ENCODE measurements at regions not wholly inside any gene's neighbourhood (a gene's known extent, or its start where the extent isn't known, plus 50 kb on each side); places are given as distances from the start of the nearest gene placed in this dataset.

DNA sequence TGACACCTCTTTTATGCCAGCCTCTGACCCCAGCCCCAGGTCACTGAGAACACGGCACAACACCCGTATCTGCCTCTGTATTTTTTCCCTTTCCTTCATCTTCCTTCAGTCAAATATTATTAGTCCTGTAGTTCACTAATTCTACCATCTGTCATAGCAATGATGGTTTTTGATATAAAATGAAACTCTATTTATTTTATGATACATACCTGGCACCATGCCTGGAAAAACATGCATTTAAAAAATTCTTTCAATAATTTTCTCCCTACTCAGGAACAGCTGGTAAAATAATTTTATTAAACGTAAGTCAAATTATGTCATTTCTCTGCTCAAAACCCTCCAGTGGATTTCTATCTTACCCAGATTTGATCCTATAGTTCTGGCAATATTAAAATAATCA lies 224.7 kb downstream of the CDH7 start:
- H3K4me2 ChIP-seq = no peak overlapping the region
- no peak for ATAC-seq
- ChIA-PET CTCF (interaction anchor here (1.1 kb wide), 1 partner anchor 15 kb away, joined by 3 read pairs; no protein-coding TSS in a partner anchor), POLR2A (no interaction called here)
- no peak for DNase-seq (ENCODE audit: low read depth in 1 of 2, low spot score in 1 of 2)
- no peak for FAIRE-seq
- no peak overlapping the region for H3K27ac ChIP-seq
- TF ChIP-seq SMC3 (IDR thresholded peaks at IDR 0.05) (no peak), CBX8 (IDR thresholded peaks at IDR 0.05) (no peak), KDM5A (IDR thresholded peaks at IDR 0.05) (no peak)
- H3K4me3 ChIP-seq = no peak overlapping the region
- no peaks in the 10 kb centered on the region for H3K9me3 ChIP-seq
- WGBS (ENCODE audit: missing lambda C conversion rate) = 30% methylated on average over 3 of the region's 3 CpGs
- H3K4me1 ChIP-seq = no peaks in the 10 kb centered on the region

DNA sequence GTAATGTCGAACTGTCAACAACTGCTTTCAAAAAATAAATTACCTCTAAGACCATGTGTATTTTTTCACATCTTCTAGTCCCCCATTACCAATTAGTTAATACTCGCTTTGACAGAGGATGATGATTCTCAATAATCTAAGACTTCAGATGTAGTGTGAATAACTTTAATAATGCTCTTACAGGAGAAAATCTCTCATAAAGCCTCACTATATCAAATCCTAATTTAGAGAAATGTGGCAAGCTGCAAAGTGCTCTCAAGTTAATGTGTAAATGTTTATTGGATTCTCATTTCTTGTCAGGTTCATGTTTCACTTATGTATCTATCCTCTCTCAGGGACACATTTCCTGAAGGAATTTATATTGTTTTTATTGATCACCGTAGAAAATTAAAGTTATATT lies 223.9 kb downstream of the CDH7 start:
- CTCF ChIA-PET = interaction anchor here (1.1 kb wide), 1 partner anchor 16 kb away, joined by 3 read pairs; no protein-coding TSS in a partner anchor
- 43% methylated on average over 3 of the region's 3 CpGs for WGBS (ENCODE audit: missing lambda C conversion rate)
- no peak for ATAC-seq

DNA sequence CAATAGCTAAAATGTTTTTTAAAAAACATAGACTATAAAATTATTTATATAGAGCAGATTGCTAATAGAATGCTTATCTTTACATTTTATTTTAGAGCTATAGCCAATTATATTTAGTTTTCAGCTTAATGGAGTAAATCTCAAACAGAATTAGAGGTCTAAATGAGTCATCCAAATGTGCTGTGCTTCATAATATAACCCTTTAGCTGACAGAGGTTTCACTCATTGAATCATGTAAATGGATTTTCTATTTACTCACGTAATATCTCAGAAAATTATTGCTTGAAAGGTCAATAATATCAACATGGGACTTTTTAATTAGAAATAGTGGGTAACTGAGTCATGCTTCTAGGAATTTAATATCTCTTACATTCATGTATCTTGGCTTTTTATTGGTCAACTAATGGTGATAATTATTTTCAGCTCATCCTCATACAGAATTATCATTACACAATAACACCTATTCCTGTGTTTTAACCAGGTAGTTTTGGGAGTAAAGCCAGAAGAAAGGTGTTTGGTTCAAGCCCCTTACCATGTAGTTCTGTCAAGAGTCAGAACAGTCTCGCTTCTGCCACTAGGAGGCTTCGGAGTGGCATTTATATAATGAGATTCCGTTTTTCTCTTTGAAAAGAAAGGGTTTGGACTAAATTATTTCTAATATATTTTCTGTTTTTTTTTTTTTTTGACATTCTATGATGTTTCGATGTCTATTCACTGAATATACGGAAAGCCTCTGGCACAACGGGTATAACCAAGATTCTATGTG lies 217.6 kb downstream of the CDH7 start:
- ChIA-PET CTCF (interaction anchor here (0.8 to 0.9 kb wide), 2 partner anchors 12 to 525 kb away, joined by 3 to 4 read pairs; no protein-coding TSS in a partner anchor), POLR2A (no interaction called here)
- Histone ChIP-seq H3K4me3 (no peak overlapping the region), H3K4me1 (no peaks in the 10 kb centered on the region), H3K9me3 (no peaks in the 10 kb centered on the region), H3K4me2 (no peak overlapping the region), H3K27ac (no peak overlapping the region)
- FAIRE-seq (no peak), DNase-seq (ENCODE audit: low read depth in 1 of 2, low spot score in 1 of 2) (peak in 1 of 2 experiments; percentile 0), ATAC-seq (no peak)
- 25% methylated on average over 7 of the region's 7 CpGs for WGBS (ENCODE audit: missing lambda C conversion rate)
- TF ChIP-seq RFX5 (IDR thresholded peaks at IDR 0.05) (no peak), CEBPB (IDR thresholded peaks at IDR 0.05) (no peak), ZFP36 (IDR thresholded peaks at IDR 0.05; ENCODE audit: borderline replicate concordance, partially characterized antibody) (no peak), FOSB (CRISPR knock-in tag; IDR thresholded peaks at IDR 0.05) (no peak), FOSL2 (IDR thresholded peaks at IDR 0.05) (no peak), FOSL2 (CRISPR knock-in tag; IDR thresholded peaks at IDR 0.05) (no peak), PHF8 (IDR thresholded peaks at IDR 0.05; ENCODE audit: borderline replicate concordance, low read depth) (no peak)
- TF ChIP-seq, protein P1, sequence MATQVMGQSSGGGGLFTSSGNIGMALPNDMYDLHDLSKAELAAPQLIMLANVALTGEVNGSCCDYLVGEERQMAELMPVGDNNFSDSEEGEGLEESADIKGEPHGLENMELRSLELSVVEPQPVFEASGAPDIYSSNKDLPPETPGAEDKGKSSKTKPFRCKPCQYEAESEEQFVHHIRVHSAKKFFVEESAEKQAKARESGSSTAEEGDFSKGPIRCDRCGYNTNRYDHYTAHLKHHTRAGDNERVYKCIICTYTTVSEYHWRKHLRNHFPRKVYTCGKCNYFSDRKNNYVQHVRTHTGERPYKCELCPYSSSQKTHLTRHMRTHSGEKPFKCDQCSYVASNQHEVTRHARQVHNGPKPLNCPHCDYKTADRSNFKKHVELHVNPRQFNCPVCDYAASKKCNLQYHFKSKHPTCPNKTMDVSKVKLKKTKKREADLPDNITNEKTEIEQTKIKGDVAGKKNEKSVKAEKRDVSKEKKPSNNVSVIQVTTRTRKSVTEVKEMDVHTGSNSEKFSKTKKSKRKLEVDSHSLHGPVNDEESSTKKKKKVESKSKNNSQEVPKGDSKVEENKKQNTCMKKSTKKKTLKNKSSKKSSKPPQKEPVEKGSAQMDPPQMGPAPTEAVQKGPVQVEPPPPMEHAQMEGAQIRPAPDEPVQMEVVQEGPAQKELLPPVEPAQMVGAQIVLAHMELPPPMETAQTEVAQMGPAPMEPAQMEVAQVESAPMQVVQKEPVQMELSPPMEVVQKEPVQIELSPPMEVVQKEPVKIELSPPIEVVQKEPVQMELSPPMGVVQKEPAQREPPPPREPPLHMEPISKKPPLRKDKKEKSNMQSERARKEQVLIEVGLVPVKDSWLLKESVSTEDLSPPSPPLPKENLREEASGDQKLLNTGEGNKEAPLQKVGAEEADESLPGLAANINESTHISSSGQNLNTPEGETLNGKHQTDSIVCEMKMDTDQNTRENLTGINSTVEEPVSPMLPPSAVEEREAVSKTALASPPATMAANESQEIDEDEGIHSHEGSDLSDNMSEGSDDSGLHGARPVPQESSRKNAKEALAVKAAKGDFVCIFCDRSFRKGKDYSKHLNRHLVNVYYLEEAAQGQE (IDR thresholded peaks at IDR 0.05) = no peak
- TF ChIP-seq, protein P2, sequence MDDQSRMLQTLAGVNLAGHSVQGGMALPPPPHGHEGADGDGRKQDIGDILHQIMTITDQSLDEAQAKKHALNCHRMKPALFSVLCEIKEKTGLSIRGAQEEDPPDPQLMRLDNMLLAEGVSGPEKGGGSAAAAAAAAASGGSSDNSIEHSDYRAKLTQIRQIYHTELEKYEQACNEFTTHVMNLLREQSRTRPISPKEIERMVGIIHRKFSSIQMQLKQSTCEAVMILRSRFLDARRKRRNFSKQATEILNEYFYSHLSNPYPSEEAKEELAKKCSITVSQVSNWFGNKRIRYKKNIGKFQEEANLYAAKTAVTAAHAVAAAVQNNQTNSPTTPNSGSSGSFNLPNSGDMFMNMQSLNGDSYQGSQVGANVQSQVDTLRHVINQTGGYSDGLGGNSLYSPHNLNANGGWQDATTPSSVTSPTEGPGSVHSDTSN (IDR thresholded peaks at IDR 0.05) = no peak
- TF ChIP-seq, protein P3, sequence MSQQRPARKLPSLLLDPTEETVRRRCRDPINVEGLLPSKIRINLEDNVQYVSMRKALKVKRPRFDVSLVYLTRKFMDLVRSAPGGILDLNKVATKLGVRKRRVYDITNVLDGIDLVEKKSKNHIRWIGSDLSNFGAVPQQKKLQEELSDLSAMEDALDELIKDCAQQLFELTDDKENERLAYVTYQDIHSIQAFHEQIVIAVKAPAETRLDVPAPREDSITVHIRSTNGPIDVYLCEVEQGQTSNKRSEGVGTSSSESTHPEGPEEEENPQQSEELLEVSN (IDR thresholded peaks at IDR 0.05; ENCODE audit: borderline replicate concordance, low read depth) = no peak

More for the DNA sequence above, 223.9 kb downstream of the CDH7 start:
- Histone ChIP-seq H3K9me3 (no peaks in the 10 kb centered on the region), H3K27ac (no peak overlapping the region), H3K4me2 (no peak overlapping the region), H3K4me3 (no peak overlapping the region), H3K4me1 (no peaks in the 10 kb centered on the region)
- no peak for FAIRE-seq
- no peak for TF ChIP-seq HOXA7 (CRISPR knock-in tag; IDR thresholded peaks at IDR 0.05)
- no peak for TF ChIP-seq RAD21 (conservative IDR thresholded peaks at IDR 0.05 in 1 of 2, IDR thresholded peaks at IDR 0.05 in 1 of 2)
- TF ChIP-seq NR3C1 (IDR thresholded peaks at IDR 0.05) = no peak
- no peak for TF ChIP-seq TP53 (CRISPR knock-in tag; IDR thresholded peaks at IDR 0.05)
- TF ChIP-seq NPAS2 (CRISPR knock-in tag; IDR thresholded peaks at IDR 0.05; ENCODE audit: borderline replicate concordance) = no peak
- no peak for TF ChIP-seq ZSCAN20 (CRISPR knock-in tag; IDR thresholded peaks at IDR 0.05)
- no peak for TF ChIP-seq FOXS1 (CRISPR knock-in tag; IDR thresholded peaks at IDR 0.05)
- no peak for TF ChIP-seq SREBF2 (IDR thresholded peaks at IDR 0.05)
- no peak for TF ChIP-seq MAFK (IDR thresholded peaks at IDR 0.05; ENCODE audit: partially characterized antibody)
- TF ChIP-seq KDM5A (IDR thresholded peaks at IDR 0.05) = no peak
- TF ChIP-seq POLR2A (IDR thresholded peaks at IDR 0.05; ENCODE audit: low read length) = no peak
- TF ChIP-seq MAZ (IDR thresholded peaks at IDR 0.05; ENCODE audit: borderline replicate concordance, low read depth, low read length) = no peak
- TF ChIP-seq RCOR1 (IDR thresholded peaks at IDR 0.05; ENCODE audit: low read depth, low read length) = no peak
- TF ChIP-seq FOSL2 (IDR thresholded peaks at IDR 0.05) = no peak
- no peak for TF ChIP-seq FOSL2 (CRISPR knock-in tag; IDR thresholded peaks at IDR 0.05)
- TF ChIP-seq, protein P4, sequence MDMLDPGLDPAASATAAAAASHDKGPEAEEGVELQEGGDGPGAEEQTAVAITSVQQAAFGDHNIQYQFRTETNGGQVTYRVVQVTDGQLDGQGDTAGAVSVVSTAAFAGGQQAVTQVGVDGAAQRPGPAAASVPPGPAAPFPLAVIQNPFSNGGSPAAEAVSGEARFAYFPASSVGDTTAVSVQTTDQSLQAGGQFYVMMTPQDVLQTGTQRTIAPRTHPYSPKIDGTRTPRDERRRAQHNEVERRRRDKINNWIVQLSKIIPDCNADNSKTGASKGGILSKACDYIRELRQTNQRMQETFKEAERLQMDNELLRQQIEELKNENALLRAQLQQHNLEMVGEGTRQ (IDR thresholded peaks at IDR 0.05) = no peak
- TF ChIP-seq KDM1A (IDR thresholded peaks at IDR 0.05; ENCODE audit: low read depth) = no peak
- TF ChIP-seq RNF2 (IDR thresholded peaks at IDR 0.05; ENCODE audit: borderline replicate concordance, low read depth) = no peak
- TF ChIP-seq, protein P1 (IDR thresholded peaks at IDR 0.05) = no peak
- TF ChIP-seq FOSB (CRISPR knock-in tag; IDR thresholded peaks at IDR 0.05) = no peak
- TF ChIP-seq JUNB (IDR thresholded peaks at IDR 0.05) = no peak
- POLR2A ChIA-PET = no interaction called here
- no peak for DNase-seq (ENCODE audit: low read depth in 1 of 2, low spot score in 1 of 2)

Data from A549 (cell line).